SW480 (cell line): ENCODE measurements at regions not wholly inside any gene's neighbourhood (a gene's known extent, or its start where the extent isn't known, plus 50 kb on each side); places are given as distances from the start of the nearest gene placed in this dataset.

Source experiments
- DNase-seq: peaks from one replicate; pipeline ENCODE4 v3.0.0-alpha.2; 2016; ENCODE audit warnings: low spot score

DNA sequence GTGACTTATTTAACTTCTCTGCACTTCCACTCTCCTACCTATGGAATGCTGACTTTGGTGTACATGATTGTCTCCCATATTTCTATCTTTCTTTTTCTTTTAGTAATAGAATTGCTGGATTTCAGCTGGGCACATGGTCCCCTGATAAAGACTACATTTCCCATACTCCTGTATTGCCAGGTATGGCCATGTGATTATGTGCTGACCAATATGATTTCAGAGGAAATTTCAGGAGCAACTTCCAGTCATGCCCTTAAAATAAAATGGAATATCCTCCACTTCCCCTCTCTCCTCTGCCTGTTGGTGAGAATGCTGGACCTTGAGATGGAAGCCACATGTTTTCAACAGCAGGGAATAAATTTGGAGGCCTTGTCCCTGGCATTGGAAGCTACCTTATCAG is 130.7 kb upstream of the IGSF21 start:
- DNase-seq: no peak

DNA sequence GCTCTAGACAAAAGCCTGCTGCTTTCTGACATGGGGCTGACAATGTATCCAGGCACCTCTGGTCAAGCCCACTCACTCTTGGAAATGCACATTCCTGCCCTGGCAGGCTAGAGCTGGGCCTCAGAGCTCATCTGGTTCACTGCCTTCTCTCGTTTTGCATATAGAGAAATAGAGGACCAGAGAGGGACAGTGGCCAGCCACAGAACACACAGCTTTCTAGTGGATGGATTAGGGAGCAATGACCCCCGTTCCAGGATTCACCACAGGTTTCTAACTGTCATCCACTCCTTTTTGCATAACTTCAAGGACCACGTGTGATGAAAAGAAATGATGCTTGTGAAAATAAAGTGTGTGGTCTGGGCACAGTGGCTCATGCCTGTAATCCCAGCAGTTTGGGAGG is 129.6 kb upstream of the IGSF21 start:
- no peak for DNase-seq

DNA sequence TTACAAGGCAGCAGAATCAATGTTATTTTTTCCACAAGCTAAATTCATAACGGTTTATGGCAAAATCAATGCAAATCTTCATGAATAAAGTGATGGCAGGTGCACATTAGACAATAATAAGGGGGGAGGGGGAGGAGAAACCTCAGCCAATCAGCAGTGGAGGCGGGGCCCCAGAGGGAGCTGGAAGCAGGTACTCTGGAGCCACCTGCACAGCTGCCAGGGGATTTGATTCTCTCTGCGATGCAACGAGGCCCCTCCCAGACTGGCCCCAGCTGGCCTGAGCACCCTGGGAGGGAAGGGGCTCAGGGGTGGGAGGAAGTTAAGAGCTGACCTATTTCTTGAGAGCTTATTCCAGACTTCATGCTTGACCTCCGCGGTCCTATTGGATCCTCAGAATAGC is 127.8 kb upstream of the IGSF21 start:
- no peak for DNase-seq

DNA sequence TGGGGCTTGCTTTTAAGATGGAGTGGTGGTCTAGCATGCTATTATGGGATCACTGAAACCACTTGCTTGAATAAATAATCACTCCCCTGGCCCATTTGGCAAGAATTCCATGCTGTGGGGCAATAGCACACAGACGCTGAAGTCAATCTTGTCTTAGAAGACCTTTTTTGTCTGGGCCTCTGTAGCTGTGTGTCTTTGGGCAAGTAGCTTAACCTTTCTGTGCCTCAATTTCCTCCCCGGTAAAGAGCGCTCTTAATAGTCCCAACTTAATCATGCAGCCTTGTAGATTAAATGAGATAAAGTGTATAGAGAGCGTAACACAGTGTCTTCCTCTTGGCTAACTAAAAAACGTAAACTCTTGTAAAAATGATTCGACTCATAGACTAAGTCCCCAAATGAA is 125.4 kb upstream of the IGSF21 start:
- DNase-seq: no peak

DNA sequence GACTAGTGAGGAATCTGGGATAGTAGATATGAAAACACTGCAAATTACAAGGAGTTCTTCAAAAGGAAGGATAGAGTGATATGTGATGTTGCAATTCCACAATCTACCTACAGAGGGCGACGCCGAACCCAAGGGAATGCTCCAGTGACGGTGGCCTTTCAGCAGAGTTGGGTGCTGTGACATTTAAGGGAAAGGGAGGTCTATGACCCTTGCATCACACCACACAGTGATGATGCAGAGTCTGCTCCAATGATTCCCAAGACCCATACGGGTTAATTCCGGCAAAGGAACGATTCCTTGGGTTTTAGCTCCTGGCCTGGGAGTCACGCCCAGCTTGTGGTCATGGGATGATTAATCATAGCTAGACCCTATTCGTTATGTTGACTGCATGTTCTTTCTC is 123.0 kb upstream of the IGSF21 start:
- peak; percentile 24 for DNase-seq

DNA sequence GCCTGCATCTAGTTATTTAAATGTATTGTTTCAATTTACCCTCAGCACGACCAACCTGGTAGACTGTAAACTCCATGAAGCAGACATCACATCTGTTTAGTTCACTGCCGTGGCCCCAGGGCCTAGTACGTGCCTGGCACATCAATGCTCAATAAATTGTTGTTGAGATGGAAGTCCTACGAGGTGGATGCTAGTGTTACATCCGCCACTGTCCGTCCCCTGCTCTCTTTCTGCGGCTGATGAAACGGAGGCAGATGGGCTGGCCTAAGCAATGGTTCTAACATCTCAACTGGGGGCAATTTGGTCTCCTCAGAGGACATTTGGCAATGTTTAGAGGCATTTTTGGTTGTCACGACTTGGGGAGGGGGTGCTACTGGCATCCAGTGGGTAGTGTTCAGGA is 121.4 kb upstream of the IGSF21 start:
- no peak for DNase-seq

DNA sequence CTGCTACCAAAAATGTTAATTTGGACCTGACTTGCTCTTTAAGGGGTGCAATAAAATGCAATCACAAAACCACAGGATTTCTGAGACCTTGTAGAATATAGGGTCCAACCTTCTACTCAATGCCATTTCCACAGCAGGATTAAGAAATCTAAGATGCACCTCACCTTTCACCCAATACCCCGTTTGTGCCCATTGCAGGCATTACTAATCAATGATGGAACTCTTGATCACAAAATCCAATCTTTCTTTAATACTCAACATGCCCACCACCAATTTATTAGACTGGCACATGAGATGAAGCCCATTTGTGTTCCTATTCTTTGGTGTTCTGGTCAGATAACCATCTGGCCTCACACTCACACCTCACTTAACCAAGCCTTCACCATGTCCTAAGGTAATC is 117.2 kb upstream of the IGSF21 start:
- no peak for DNase-seq

GRCh38 chr1:17991996-17992395 is 115.6 kb upstream of the IGSF21 start:
- no peak for DNase-seq

GRCh38 chr1:17992800-17993199 is 114.8 kb upstream of the IGSF21 start:
- DNase-seq: no peak

DNA sequence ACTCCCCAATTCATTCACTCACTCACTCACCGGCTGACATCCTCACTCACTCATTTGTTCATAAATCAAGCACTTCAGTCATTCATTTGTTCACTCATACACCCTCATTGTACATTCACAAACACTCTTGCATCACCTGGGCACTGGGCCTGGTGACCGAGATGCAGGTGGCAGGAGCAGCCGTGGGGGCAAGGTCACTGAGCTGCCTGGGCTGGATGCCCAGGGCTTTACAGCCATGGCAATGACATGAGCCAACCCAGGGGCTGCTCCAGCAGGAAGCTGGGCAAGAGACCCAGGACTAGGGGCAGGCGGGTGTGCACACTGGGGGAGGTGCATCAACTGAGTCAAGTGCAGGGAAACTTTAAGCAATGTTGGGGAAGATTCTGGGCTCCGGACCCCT is 113.6 kb upstream of the IGSF21 start:
- DNase-seq: no peak

DNA sequence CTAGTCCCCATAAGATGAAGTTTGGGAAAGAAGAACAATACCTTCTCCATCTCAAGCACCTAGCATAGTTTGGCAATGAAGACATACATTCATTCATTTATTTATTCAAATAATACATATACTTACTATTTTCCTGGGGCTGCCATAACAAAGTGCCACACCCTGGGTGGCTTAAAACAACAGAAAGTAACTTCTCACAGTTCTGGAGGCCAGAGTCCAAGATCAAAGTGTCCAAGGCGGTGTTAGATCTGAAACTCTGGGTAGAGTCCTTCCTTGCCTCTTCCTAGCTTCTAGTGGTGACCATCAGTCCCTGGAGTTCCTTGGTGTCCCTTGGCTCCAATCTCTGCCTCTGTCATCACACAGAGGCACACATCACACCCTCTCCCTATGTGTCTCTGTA is 112.1 kb upstream of the IGSF21 start:
- no peak for DNase-seq

GRCh38 chr1:17998889-17999288 is 108.7 kb upstream of the IGSF21 start:
- no peak for DNase-seq

DNA sequence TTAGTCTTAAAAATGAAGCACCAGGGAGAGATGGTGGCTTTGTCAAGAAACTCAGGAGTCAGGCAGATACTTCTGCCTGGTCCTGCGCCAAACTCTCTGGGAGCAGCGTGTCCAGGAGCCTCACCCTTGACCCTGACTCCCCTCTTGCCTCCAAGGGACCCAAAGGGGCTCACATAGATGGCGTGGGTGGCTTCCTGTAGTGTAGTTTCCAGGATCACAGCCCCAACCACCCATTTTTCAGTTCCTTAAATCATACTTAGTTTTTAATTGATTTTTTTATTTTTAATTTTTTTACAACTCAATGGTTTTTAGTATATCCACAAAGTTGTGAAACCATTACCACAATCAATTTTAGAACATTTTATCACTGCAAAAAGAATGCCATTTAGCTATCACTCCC is 107.7 kb upstream of the IGSF21 start:
- no peak for DNase-seq

DNA sequence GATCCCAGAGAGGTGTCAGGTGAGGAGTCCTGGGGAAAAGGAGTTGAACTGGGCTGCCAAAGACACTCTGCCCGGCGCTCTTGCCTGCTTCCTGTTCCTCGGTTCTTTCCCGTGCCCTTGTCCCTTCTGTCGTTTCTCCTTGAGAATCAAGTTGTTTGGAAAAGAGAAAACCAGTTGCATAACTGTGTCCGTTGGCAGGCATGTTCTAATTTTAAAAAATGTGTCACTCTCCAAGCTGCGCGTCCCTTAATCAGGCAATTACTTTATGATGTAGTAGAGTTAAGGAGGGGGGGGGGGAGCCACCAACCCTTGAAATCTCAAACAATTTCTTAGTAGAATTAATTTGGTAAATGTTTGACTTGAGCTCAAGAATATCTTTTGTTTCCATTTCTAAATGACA is 105.9 kb upstream of the IGSF21 start:
- DNase-seq: no peak

DNA sequence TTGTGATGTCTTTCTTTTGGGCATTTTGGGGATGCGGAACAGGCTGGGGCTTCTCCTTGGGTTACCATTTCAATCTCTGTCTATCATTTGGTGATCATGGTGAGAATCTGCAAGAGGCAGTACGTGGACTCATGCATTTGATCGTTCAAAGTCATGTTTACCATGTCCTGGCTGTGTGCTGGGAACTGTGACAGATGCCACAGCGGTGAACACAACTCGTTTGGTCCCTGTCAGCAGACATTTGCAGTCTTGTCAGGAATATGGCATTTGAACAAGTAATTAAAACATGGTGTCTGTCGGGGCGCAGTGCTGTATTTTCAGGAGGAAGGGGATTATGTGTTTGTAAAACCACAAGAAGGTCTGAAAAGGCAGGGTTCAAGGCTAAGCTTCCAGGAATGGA is 103.3 kb upstream of the IGSF21 start:
- no peak for DNase-seq

DNA sequence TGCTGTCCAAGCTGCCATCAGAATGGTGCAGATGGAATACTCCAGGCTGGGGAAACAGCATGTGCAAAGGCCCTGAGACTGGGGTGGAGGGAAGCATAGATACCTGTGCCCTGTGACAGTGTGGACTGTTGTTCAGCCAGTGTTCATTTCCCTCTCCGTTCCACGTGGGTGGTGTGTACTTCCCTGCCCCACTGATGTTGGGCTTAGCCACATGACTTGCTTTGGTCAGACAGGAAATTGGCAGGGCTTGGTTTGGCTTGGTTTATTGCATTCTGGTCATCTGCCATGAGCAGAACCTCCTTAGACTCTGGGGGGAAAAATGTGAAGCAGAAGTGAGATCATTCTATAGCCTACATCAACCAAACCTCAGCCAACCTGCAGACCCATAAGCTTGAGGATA is 102.4 kb upstream of the IGSF21 start:
- no peak for DNase-seq

DNA sequence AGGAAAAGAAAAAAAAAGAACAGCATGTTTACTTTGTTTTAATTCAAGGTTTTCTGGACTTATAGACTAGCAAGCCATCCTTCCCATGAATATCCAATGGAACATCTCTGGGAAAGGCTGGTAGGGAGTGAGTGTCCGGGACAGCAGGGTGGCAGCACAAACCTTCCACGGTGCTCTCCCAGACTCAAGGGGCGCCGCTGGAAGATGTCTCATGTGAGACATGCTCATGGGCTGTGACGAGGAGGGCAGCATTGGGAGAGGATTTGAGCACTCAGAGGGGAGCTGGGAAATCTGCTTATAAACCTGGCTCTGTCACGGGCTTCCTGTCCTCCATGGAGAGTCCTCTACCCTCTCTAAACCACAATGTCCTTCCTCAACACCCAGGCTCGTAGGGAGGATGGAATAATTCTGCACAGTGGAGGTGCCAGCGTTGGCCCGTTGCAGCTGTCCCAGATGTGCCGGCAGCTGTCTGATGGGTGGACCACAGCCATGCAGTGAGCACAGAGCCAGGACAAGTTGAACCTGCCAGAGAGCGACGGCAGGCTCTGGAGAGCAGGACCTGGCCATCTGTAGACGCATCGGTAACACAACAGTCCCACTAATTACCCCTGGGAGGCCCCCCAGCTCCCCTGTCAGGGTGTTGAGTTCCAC is 100.1 kb upstream of the IGSF21 start:
- no peak for DNase-seq

DNA sequence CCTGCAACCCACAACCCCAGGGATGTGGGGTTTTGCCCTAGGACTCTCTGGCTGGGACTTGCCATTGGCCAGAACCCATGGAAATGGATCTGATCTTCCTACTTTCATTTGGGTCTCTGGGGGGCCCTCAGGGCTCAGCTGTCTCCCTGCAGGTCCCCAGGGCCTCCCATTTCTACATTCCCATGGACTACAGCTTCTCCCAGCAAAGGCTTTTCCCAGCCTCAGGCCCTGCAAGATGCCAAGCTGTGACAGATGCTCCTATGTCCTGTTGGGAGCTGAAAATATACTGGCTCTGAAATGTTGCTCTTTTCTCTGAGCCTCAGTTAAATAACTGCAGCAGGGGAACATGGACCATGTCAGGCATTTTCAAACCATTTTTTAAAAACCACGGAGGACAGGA is 99.5 kb upstream of the IGSF21 start:
- no peak for DNase-seq

DNA sequence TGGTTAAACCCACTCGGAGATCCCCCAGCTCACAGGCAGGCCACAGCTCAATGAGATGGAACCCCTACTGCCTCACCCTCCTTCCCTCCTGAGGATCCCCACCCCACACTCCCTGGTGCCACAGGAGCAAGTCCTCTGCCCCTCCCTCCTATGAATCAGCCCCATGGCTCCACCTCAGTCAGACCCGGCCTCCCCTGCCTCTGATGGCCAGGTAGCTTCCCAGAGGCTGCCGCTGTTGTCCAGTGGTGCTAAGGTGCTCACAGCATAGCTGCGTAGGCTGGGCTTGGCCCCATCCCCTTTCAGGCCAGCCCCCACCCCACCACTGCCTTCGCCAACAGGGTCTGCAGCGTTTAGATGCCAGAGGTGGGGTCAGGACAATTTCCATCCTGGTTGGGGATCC is 98.5 kb upstream of the IGSF21 start:
- no peak for DNase-seq

- no peak for DNase-seq
Observed at GRCh38 chr1:18009478-18009961, 98.1 kb upstream of the IGSF21 start.

GRCh38 chr1:18010408-18010807 is 97.2 kb upstream of the IGSF21 start:
- DNase-seq: no peak

DNA sequence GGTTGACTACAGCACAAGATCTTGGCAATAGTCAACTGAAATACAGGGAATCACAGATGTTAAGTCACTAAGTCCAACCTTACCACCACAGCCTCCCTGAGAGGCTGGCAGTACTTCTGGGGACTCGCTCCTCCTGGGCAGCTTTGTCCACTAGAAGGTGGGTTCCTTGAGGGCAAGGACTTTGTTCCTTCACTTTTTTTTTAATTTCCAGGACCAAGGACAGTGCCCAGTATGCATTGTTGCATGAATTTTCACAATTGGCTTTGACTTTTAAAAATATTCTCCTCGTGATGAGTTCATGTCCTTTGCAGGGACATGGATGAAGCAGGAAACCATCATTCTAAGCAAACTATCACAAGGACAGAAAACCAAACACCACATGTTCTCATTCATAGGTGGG is 96.7 kb upstream of the IGSF21 start:
- no peak for DNase-seq

- no peak for DNase-seq
Observed at GRCh38 chr1:18011703-18012102, 95.9 kb upstream of the IGSF21 start.

DNA sequence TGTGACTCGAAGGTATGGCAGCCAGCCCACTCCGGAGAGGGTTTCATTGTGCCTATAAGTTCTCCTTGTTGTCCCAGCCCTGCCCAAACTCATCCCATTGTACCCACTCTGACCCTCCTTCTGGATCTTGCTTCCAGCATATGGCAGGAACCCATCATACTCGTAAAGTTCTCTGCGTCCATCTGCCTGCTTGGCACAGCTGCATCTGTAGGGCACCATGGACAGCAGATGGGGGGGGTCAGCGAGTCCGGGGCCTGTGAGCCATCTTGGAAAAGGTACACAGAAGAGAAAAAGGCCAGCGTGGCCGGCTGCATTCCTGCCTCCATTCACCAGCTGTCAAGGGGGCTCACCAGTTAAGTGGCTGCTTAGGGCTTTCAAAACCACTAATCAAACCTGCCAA is 94.9 kb upstream of the IGSF21 start:
- no peak for DNase-seq

DNA sequence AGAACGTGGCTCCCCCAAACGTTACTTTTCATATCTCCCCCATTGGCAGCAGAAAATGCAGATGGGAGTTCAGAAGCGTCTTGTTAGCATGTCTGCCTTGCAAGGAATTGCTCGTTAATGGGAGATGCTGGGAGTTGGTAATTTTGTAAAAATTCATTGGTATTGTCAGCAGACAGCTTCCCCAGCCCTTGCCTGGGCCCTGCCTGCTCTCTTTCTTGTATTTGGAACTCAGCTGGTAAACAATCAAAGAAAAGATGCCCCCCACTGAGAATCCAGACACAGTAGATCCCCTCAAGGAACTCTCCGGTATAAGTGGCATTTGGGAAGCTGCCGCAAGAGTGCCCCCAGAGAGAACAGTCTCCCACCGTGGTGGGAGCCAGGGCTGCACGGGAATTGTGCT is 94.4 kb upstream of the IGSF21 start:
- no peak for DNase-seq
